Caco-2 (cell line): ENCODE measurements at regions not wholly inside any gene's neighbourhood (a gene's known extent, or its start where the extent isn't known, plus 50 kb on each side); places are given as distances from the start of the nearest gene placed in this dataset.
"Not testable (repeated sequence)": the region's sequence is repeated elsewhere in the genome, so short reads cannot be mapped to it uniquely, and the experiment has no call there.

Experiments
- BruUV-seq: library from RNA; stranded (reverse); fragments of 400-500 nt; replicated peaks from 2 replicates; lab custom pipeline; 2021; lab: Mats Ljungman, UMichigan
- CTCF ChIA-PET: fragments of 300-600 bp; sonication (Branson Sonifier 250); formaldehyde crosslinking; loops from one replicate; lab custom pipeline; 2022; ENCODE audit warnings: antibody characterized with exemption; lab: Charles Lee
- POLR2A ChIA-PET: fragments of 300-600 bp; sonication (Branson Sonifier 250); formaldehyde crosslinking; loops from one replicate; lab custom pipeline; 2022; ENCODE audit warnings: antibody characterized with exemption; lab: Charles Lee
- DNase-seq, 2 experiments: peaks; one replicate each; pipeline versions ENCODE4 v3.0.0 to v3.0.0-alpha.2; 2020 to 2022
- H3K27me3 ChIP-seq: replicated peaks from 2 replicates; pipeline ENCODE4 v1.6.0; 2011; ENCODE audit warnings: low read length; ENCODE audit not compliant: control insufficient read depth, insufficient read depth
- H3K36me3 ChIP-seq: 2 replicates; pipeline ENCODE4 v1.5.1; 2011; ENCODE audit warnings: low read length; ENCODE audit not compliant: control insufficient read depth, insufficient read depth
- H3K4me1 ChIP-seq: fragments of 250-450 bp; sonication (Bioruptor Pico); 2 replicates; pipeline ENCODE4 v1.5.1; 2020; ENCODE audit warnings: mild to moderate bottlenecking
- H3K4me3 ChIP-seq: 2 replicates; pipeline ENCODE4 v1.5.1; 2011; ENCODE audit warnings: low read depth, mild to moderate bottlenecking, control low read depth, low read length
- H3K9me3 ChIP-seq: fragments of 250-450 bp; sonication (Bioruptor Pico); 2 replicates; pipeline ENCODE4 v1.5.1; 2020; ENCODE audit warnings: mild to moderate bottlenecking, moderate library complexity
- H3K27ac Mint-ChIP-seq: one replicate; pipeline ENCODE4 v1.8.0; 2022; ENCODE audit warnings: mixed read lengths; ENCODE audit not compliant: unreplicated experiment
- H3K27me3 Mint-ChIP-seq: one replicate; pipeline ENCODE4 v1.8.0; 2022; ENCODE audit warnings: mixed read lengths; ENCODE audit not compliant: insufficient read depth, unreplicated experiment
- H3K36me3 Mint-ChIP-seq: one replicate; pipeline ENCODE4 v1.8.0; 2022; ENCODE audit warnings: mild to moderate bottlenecking, mixed read lengths; ENCODE audit not compliant: insufficient read depth, unreplicated experiment
- H3K4me1 Mint-ChIP-seq: one replicate; pipeline ENCODE4 v1.8.0; 2022; ENCODE audit warnings: low read depth, mixed read lengths; ENCODE audit not compliant: unreplicated experiment
- H3K4me3 Mint-ChIP-seq: one replicate; pipeline ENCODE4 v1.8.0; 2022; ENCODE audit warnings: mild to moderate bottlenecking, moderate library complexity, mixed read lengths; ENCODE audit not compliant: unreplicated experiment
- H3K9me3 Mint-ChIP-seq: one replicate; pipeline ENCODE4 v1.8.0; 2022; ENCODE audit warnings: mixed read lengths; ENCODE audit not compliant: unreplicated experiment
- intact Hi-C: fragments of 100-400 bp; cut with micrococcal nuclease; formaldehyde crosslinking; loops from one replicate; pipeline ENCODE4 v1.10.0; 2022; ENCODE audit not compliant: unreplicated experiment
- TF ChIP-seq, protein P1 (sequence below), 2 experiments: fragments of 200-600 bp in 1 of 2; IDR thresholded peaks; 1 replicate in 1 of 2; 2 replicates in 1 of 2; pipeline versions ENCODE4 v1.5.1 to v1.8.0; 2011 to 2022; ENCODE audit warnings: antibody characterized with exemption in 1 of 2, control low read depth in 1 of 2, inconsistent platforms in 1 of 2, low read depth in 1 of 2, low read length in 1 of 2, mild to moderate bottlenecking in 1 of 2, moderate library complexity in 1 of 2; ENCODE audit not compliant: insufficient read depth in 1 of 2, severe bottlenecking in 1 of 2, unreplicated experiment in 1 of 2

- no peaks in the 10 kb centered on the region for H3K4me1 ChIP-seq
- no peaks in the 10 kb centered on the region for H3K9me3 ChIP-seq
- peaks cover 9% of the 10 kb centered on the region for H3K27me3 Mint-ChIP-seq
- TF ChIP-seq, protein P1, sequence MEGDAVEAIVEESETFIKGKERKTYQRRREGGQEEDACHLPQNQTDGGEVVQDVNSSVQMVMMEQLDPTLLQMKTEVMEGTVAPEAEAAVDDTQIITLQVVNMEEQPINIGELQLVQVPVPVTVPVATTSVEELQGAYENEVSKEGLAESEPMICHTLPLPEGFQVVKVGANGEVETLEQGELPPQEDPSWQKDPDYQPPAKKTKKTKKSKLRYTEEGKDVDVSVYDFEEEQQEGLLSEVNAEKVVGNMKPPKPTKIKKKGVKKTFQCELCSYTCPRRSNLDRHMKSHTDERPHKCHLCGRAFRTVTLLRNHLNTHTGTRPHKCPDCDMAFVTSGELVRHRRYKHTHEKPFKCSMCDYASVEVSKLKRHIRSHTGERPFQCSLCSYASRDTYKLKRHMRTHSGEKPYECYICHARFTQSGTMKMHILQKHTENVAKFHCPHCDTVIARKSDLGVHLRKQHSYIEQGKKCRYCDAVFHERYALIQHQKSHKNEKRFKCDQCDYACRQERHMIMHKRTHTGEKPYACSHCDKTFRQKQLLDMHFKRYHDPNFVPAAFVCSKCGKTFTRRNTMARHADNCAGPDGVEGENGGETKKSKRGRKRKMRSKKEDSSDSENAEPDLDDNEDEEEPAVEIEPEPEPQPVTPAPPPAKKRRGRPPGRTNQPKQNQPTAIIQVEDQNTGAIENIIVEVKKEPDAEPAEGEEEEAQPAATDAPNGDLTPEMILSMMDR (IDR thresholded peaks at IDR 0.05; ENCODE audit: insufficient read depth in 1 of 2, low read depth in 1 of 2, low read length in 1 of 2, severe bottlenecking in 1 of 2, unreplicated experiment in 1 of 2): no peak
- intact Hi-C loops: no loop called here
- no peak for DNase-seq
- no peaks in the 10 kb centered on the region for H3K36me3 Mint-ChIP-seq
- H3K4me3 ChIP-seq: no peak overlapping the region
- ChIA-PET CTCF (no interaction called here), POLR2A (no interaction called here)
- H3K36me3 ChIP-seq: no peaks in the 10 kb centered on the region
- H3K27ac Mint-ChIP-seq: no peak overlapping the region
- no TSS peak for BruUV-seq
- no peaks in the 10 kb centered on the region for H3K4me1 Mint-ChIP-seq
- no peaks in the 10 kb centered on the region; the same call in 1 of the 2 replicates for H3K27me3 ChIP-seq
- H3K4me3 Mint-ChIP-seq: no peak overlapping the region
- H3K9me3 Mint-ChIP-seq: no peaks in the 10 kb centered on the region
These were observed 104.8 kb upstream of the POU3F1 start for GRCh38 chr1:38151399-38151798.

GRCh38 chr1:38146079-38146478 lies 99.5 kb upstream of the POU3F1 start:
- POLR2A ChIA-PET, H3K4me3 Mint-ChIP-seq, H3K36me3 Mint-ChIP-seq, H3K36me3 ChIP-seq, DNase-seq, H3K9me3 ChIP-seq, BruUV-seq, H3K27ac Mint-ChIP-seq, H3K4me3 ChIP-seq, CTCF ChIA-PET, H3K9me3 Mint-ChIP-seq, H3K4me1 ChIP-seq, H3K4me1 Mint-ChIP-seq, H3K27me3 ChIP-seq, intact Hi-C loops: not testable (repeated sequence)
- H3K27me3 Mint-ChIP-seq: peaks cover 18% of the 10 kb centered on the region

- peaks cover 15% of the 10 kb centered on the region for H3K27me3 Mint-ChIP-seq
These were observed 96.0 kb upstream of the POU3F1 start for GRCh38 chr1:38142606-38143005.

More at GRCh38 chr1:38142606-38143005, 96.0 kb upstream of the POU3F1 start:
- intact Hi-C loops: no loop called here
- H3K4me1 Mint-ChIP-seq: peaks cover 14% of the 10 kb centered on the region
- Histone ChIP-seq H3K27me3 (no peaks in the 10 kb centered on the region), H3K4me3 (no peak overlapping the region), H3K36me3 (no peaks in the 10 kb centered on the region), H3K4me1 (0 out of 2 replicates have a peak, but pooled peaks cover 6% of the 10 kb centered on the region), H3K9me3 (no peaks in the 10 kb centered on the region)
- H3K4me3 Mint-ChIP-seq: no peak overlapping the region
- H3K27ac Mint-ChIP-seq: no peak overlapping the region
- TF ChIP-seq, protein P1 (IDR thresholded peaks at IDR 0.05; ENCODE audit: insufficient read depth in 1 of 2, low read depth in 1 of 2, low read length in 1 of 2, severe bottlenecking in 1 of 2, unreplicated experiment in 1 of 2): no peak
- no peaks in the 10 kb centered on the region for H3K9me3 Mint-ChIP-seq
- DNase-seq: no peak
- ChIA-PET CTCF (no interaction called here), POLR2A (no interaction called here)
- no TSS peak for BruUV-seq
- H3K36me3 Mint-ChIP-seq: no peaks in the 10 kb centered on the region
